ENCODE measurements at regions not wholly inside any gene's neighbourhood (a gene's known extent, or its start where the extent isn't known, plus 50 kb on each side); places are given as distances from the start of the nearest gene placed in this dataset.

- no peaks in the 10 kb centered on the region for H3K9me3 ChIP-seq
- no peak for DNase-seq
- no peak overlapping the region for H3K4me3 ChIP-seq
- H3K36me3 ChIP-seq, result no peaks in the 10 kb centered on the region
- H3K27me3 ChIP-seq, result no peaks in the 10 kb centered on the region
- TF ChIP-seq POLR2A (IDR thresholded peaks at IDR 0.05) (no peak), CTCF (IDR thresholded peaks at IDR 0.05) (no peak)
- H3K4me1 ChIP-seq, result peaks cover 0 to under 1% (median 0%) of the 10 kb centered on the region in 4 donors
- H3K27ac ChIP-seq, result no peak overlapping the region
These were observed 292.2 kb upstream of the CRY1 start for GRCh38 chr12:107385509-107385908.

- no peaks in the 10 kb centered on the region for H3K9me3 ChIP-seq
- H3K27me3 ChIP-seq, result no peaks in the 10 kb centered on the region
- no peak overlapping the region for H3K27ac ChIP-seq
- DNase-seq, result no peak
- H3K4me1 ChIP-seq, result no peaks in the 10 kb centered on the region
- TF ChIP-seq POLR2A (IDR thresholded peaks at IDR 0.05) (no peak), CTCF (IDR thresholded peaks at IDR 0.05) (no peak)
- no peaks in the 10 kb centered on the region for H3K36me3 ChIP-seq
- no peak overlapping the region for H3K4me3 ChIP-seq
These were observed 293.2 kb upstream of the CRY1 start for GRCh38 chr12:107386569-107386968.

- H3K36me3 ChIP-seq, result no peaks in the 10 kb centered on the region
- no peak overlapping the region for H3K4me3 ChIP-seq
- no peak overlapping the region for H3K27ac ChIP-seq
- no peaks in the 10 kb centered on the region for H3K4me1 ChIP-seq
- no peak for DNase-seq
- no peaks in the 10 kb centered on the region for H3K9me3 ChIP-seq
- no peaks in the 10 kb centered on the region for H3K27me3 ChIP-seq
- TF ChIP-seq POLR2A (IDR thresholded peaks at IDR 0.05), result no peak
- TF ChIP-seq CTCF (IDR thresholded peaks at IDR 0.05), result no peak
These were observed 294.9 kb upstream of the CRY1 start for GRCh38 chr12:107388263-107388662.

- Histone ChIP-seq H3K36me3 (no peaks in the 10 kb centered on the region), H3K27me3 (no peaks in the 10 kb centered on the region), H3K9me3 (no peaks in the 10 kb centered on the region), H3K4me1 (no peaks in the 10 kb centered on the region), H3K27ac (no peak overlapping the region), H3K4me3 (no peak overlapping the region)
- no peak for TF ChIP-seq POLR2A (IDR thresholded peaks at IDR 0.05)
- no peak for TF ChIP-seq CTCF (IDR thresholded peaks at IDR 0.05)
- DNase-seq, result no peak
These were observed 295.2 kb upstream of the PWP1 start for GRCh38 chr12:107390414-107390813.

GRCh38 chr12:107393043-107393717 lies 292.4 kb upstream of the PWP1 start:
- no peak for DNase-seq
- TF ChIP-seq POLR2A (IDR thresholded peaks at IDR 0.05) (no peak), CTCF (IDR thresholded peaks at IDR 0.05) (no peak)

GRCh38 chr12:107394693-107395092 lies 290.9 kb upstream of the PWP1 start:
- no peaks in the 10 kb centered on the region for H3K9me3 ChIP-seq
- no peak for DNase-seq
- H3K36me3 ChIP-seq, result no peaks in the 10 kb centered on the region
- TF ChIP-seq POLR2A (IDR thresholded peaks at IDR 0.05), result no peak
- TF ChIP-seq CTCF (IDR thresholded peaks at IDR 0.05), result no peak
- no peaks in the 10 kb centered on the region for H3K4me1 ChIP-seq
- H3K27ac ChIP-seq, result no peak overlapping the region
- H3K4me3 ChIP-seq, result no peak overlapping the region
- H3K27me3 ChIP-seq, result no peaks in the 10 kb centered on the region

More at GRCh38 chr12:107393043-107393717, 292.4 kb upstream of the PWP1 start:
- Histone ChIP-seq H3K9me3 (no peaks in the 10 kb centered on the region), H3K4me3 (no peak overlapping the region), H3K27me3 (no peaks in the 10 kb centered on the region), H3K27ac (no peak overlapping the region), H3K4me1 (no peaks in the 10 kb centered on the region), H3K36me3 (no peaks in the 10 kb centered on the region)

Data from Peyer's patch (tissue), 4 donors.